ENCODE measurements at regions not wholly inside any gene's neighbourhood (a gene's known extent, or its start where the extent isn't known, plus 50 kb on each side); places are given as distances from the start of the nearest gene placed in this dataset.

GRCh38 chr1:98385652-98386051, 275.9 kb upstream of the SNX7 start:
- no peak for TF ChIP-seq CTCF (IDR thresholded peaks at IDR 0.05)
- DNase-seq (no peak), ATAC-seq (no peak)
- H3K9me3 Mint-ChIP-seq, result no peaks in the 10 kb centered on the region
- H3K4me1 Mint-ChIP-seq (ENCODE audit: low read depth), result peaks cover 11% of the 10 kb centered on the region
- no peak overlapping the region for H3K4me3 Mint-ChIP-seq
- ChIA-PET POLR2A (no interaction called here), CTCF (no interaction called here)
- H3K36me3 Mint-ChIP-seq (ENCODE audit: low read depth), result no peaks in the 10 kb centered on the region
- no peaks in the 10 kb centered on the region for H3K27me3 Mint-ChIP-seq
- no peak overlapping the region for H3K27ac Mint-ChIP-seq
- intact Hi-C loops (cut with micrococcal nuclease), result no loop called here

- POLR2A ChIA-PET, result no interaction called here
- peaks cover 11% of the 10 kb centered on the region for H3K4me1 Mint-ChIP-seq (ENCODE audit: low read depth)
- no peaks in the 10 kb centered on the region for H3K36me3 Mint-ChIP-seq (ENCODE audit: low read depth)
- H3K4me3 Mint-ChIP-seq, result no peak overlapping the region
- intact Hi-C loops (cut with micrococcal nuclease), result no loop called here
- no peak for TF ChIP-seq CTCF (IDR thresholded peaks at IDR 0.05)
- no peak for DNase-seq
- H3K27ac Mint-ChIP-seq, result no peak overlapping the region
- H3K27me3 Mint-ChIP-seq, result no peaks in the 10 kb centered on the region
- no peaks in the 10 kb centered on the region for H3K9me3 Mint-ChIP-seq
- no peak for ATAC-seq
- CTCF ChIA-PET, result no interaction called here
Observed at GRCh38 chr1:98384461-98385141, 276.9 kb upstream of the SNX7 start.

- intact Hi-C loops (cut with micrococcal nuclease), result no loop called here
- H3K4me1 Mint-ChIP-seq (ENCODE audit: low read depth), result peaks cover 6% of the 10 kb centered on the region
- ChIA-PET CTCF (no interaction called here), POLR2A (no interaction called here)
- no peaks in the 10 kb centered on the region for H3K27me3 Mint-ChIP-seq
- no peaks in the 10 kb centered on the region for H3K9me3 Mint-ChIP-seq
- H3K27ac Mint-ChIP-seq, result no peak overlapping the region
- ATAC-seq, result no peak
- H3K36me3 Mint-ChIP-seq (ENCODE audit: low read depth), result no peaks in the 10 kb centered on the region
- H3K4me3 Mint-ChIP-seq, result no peak overlapping the region
- no peak for DNase-seq
- no peak for TF ChIP-seq CTCF (IDR thresholded peaks at IDR 0.05)
Observed at GRCh38 chr1:98382986-98383740, 278.4 kb upstream of the SNX7 start.

- ATAC-seq, result no peak
- H3K4me1 Mint-ChIP-seq (ENCODE audit: low read depth), result peaks cover under 1% of the 10 kb centered on the region
Observed at GRCh38 chr1:98382586-98382985, 278.9 kb upstream of the SNX7 start.

More at GRCh38 chr1:98382586-98382985, 278.9 kb upstream of the SNX7 start:
- H3K27ac Mint-ChIP-seq, result no peak overlapping the region
- no peak for DNase-seq
- H3K4me3 Mint-ChIP-seq, result no peak overlapping the region
- ChIA-PET CTCF (no interaction called here), POLR2A (no interaction called here)
- no peaks in the 10 kb centered on the region for H3K9me3 Mint-ChIP-seq
- no peaks in the 10 kb centered on the region for H3K27me3 Mint-ChIP-seq
- intact Hi-C loops (cut with micrococcal nuclease), result no loop called here
- no peak for TF ChIP-seq CTCF (IDR thresholded peaks at IDR 0.05)
- H3K36me3 Mint-ChIP-seq (ENCODE audit: low read depth), result no peaks in the 10 kb centered on the region

Measured in activated CD8-positive, alpha-beta T cell treated with anti-CD3 and anti-CD28 coated beads for 36 hours (primary cell).